Astrocyte (in vitro differentiated cells and primary cell): ENCODE measurements at regions not wholly inside any gene's neighbourhood (a gene's known extent, or its start where the extent isn't known, plus 50 kb on each side); places are given as distances from the start of the nearest gene placed in this dataset.
A peak's percentile ranks its signal among the peaks of the same experiment; 100 is the strongest.

ENCODE experiments used
- DNase-seq: peaks from one replicate; pipeline ENCODE4 v3.0.0-alpha.2; 2010; ENCODE audit warnings: low read depth
- FAIRE-seq: peaks from 2 replicates; lab custom pipeline; 2011; peaks lifted over from hg19 to GRCh38; lab: Jason Lieb, UNC
- H2AFZ ChIP-seq: 2 replicates; pipeline ENCODE4 v1.6.0; 2012; ENCODE audit warnings: low read depth, low read length, inconsistent platforms
- H3K27ac ChIP-seq: 2 replicates; pipeline ENCODE4 v1.5.1; 2011; ENCODE audit warnings: low read depth, low read length, inconsistent platforms
- H3K27me3 ChIP-seq: 2 replicates; pipeline ENCODE4 v1.6.0; 2011; ENCODE audit warnings: low read length, inconsistent platforms; ENCODE audit not compliant: insufficient read depth
- H3K36me3 ChIP-seq: 2 replicates; pipeline ENCODE4 v1.5.1; 2011; ENCODE audit warnings: low read length, inconsistent platforms; ENCODE audit not compliant: insufficient read depth
- H3K4me1 ChIP-seq: 2 replicates; pipeline ENCODE4 v1.5.1; 2011; ENCODE audit warnings: low read length, inconsistent platforms; ENCODE audit not compliant: insufficient read depth
- H3K4me2 ChIP-seq: 2 replicates; pipeline ENCODE4 v1.6.0; 2012; ENCODE audit warnings: low read length, inconsistent platforms
- H3K4me3 ChIP-seq: 2 replicates; pipeline ENCODE4 v1.5.1; 2011; ENCODE audit warnings: low read depth, mild to moderate bottlenecking, low read length, inconsistent platforms; ENCODE audit not compliant: insufficient read depth
- H3K79me2 ChIP-seq: 2 replicates; pipeline ENCODE4 v1.6.0; 2012; ENCODE audit warnings: mild to moderate bottlenecking, low read length, inconsistent platforms; ENCODE audit not compliant: insufficient read depth
- H3K9ac ChIP-seq: 2 replicates; pipeline ENCODE4 v1.6.0; 2012; ENCODE audit warnings: mild to moderate bottlenecking, low read length, inconsistent platforms
- H3K9me3 ChIP-seq: 2 replicates; pipeline ENCODE4 v1.5.1; 2012; ENCODE audit warnings: low read depth, mild to moderate bottlenecking, low read length, inconsistent platforms; ENCODE audit not compliant: insufficient read depth
- H4K20me1 ChIP-seq: 2 replicates; pipeline ENCODE4 v1.6.0; 2012; ENCODE audit warnings: low read length, inconsistent platforms; ENCODE audit not compliant: insufficient read depth
- H3K27ac Mint-ChIP-seq: one replicate; pipeline ENCODE4 v1.8.0; 2021; ENCODE audit warnings: mild to moderate bottlenecking, mixed read lengths; ENCODE audit not compliant: unreplicated experiment
- H3K27me3 Mint-ChIP-seq: one replicate; pipeline ENCODE4 v1.8.0; 2021; ENCODE audit warnings: low read depth, mixed read lengths; ENCODE audit not compliant: unreplicated experiment
- H3K36me3 Mint-ChIP-seq: one replicate; pipeline ENCODE4 v1.8.0; 2021; ENCODE audit warnings: low read depth, mixed read lengths; ENCODE audit not compliant: unreplicated experiment
- H3K4me1 Mint-ChIP-seq: one replicate; pipeline ENCODE4 v1.8.0; 2021; ENCODE audit warnings: low read depth, mixed read lengths; ENCODE audit not compliant: unreplicated experiment
- H3K4me3 Mint-ChIP-seq: one replicate; pipeline ENCODE4 v1.8.0; 2021; ENCODE audit warnings: mild to moderate bottlenecking, moderate library complexity, mixed read lengths; ENCODE audit not compliant: unreplicated experiment
- H3K9me3 Mint-ChIP-seq: one replicate; pipeline ENCODE4 v1.8.0; 2021; ENCODE audit warnings: mild to moderate bottlenecking, mixed read lengths; ENCODE audit not compliant: unreplicated experiment
- CTCF ChIP-seq: IDR thresholded peaks from 2 replicates; pipeline ENCODE4 v1.5.1; 2011; ENCODE audit warnings: low read depth, mild to moderate bottlenecking, inconsistent platforms, low read length, moderate library complexity; ENCODE audit not compliant: insufficient read depth
- EZH2 ChIP-seq: IDR thresholded peaks from 2 replicates; pipeline ENCODE4 v1.6.1; 2012; ENCODE audit warnings: mild to moderate bottlenecking, low read length, inconsistent platforms; ENCODE audit not compliant: insufficient read depth

- H3K27me3 ChIP-seq: no peaks in the 10 kb centered on the region
- no peaks in the 10 kb centered on the region for H3K36me3 ChIP-seq
- no peak overlapping the region for H3K4me3 Mint-ChIP-seq
- H4K20me1 ChIP-seq: no peaks in the 10 kb centered on the region
- peak overlapping the region; percentile 64 for H3K9ac ChIP-seq
- peak overlapping the region; percentile 56 for H2AFZ ChIP-seq
- H3K79me2 ChIP-seq: no peaks in the 10 kb centered on the region
- no peaks in the 10 kb centered on the region for H3K27me3 Mint-ChIP-seq
- H3K4me1 ChIP-seq: peaks cover 28% of the 10 kb centered on the region
- peaks cover 4% of the 10 kb centered on the region for H3K36me3 Mint-ChIP-seq
- no peaks in the 10 kb centered on the region for H3K9me3 ChIP-seq
- DNase-seq: peak; percentile 81
- H3K4me2 ChIP-seq: peak overlapping the region; percentile 71
- no peak overlapping the region for H3K4me3 ChIP-seq
- no peak for FAIRE-seq
- no peaks in the 10 kb centered on the region for H3K9me3 Mint-ChIP-seq
- peak overlapping the region; percentile 5 for H3K27ac Mint-ChIP-seq
- no peak for TF ChIP-seq CTCF
- no peak for TF ChIP-seq EZH2
- peaks cover 28% of the 10 kb centered on the region for H3K4me1 Mint-ChIP-seq
- H3K27ac ChIP-seq: peak overlapping the region; percentile 81
Measured at GRCh38 chr6:30814146-30815040, 69.9 kb upstream of the DDR1 start.

GRCh38 chr6:30813631-30814145 is 69.3 kb upstream of the IER3 start:
- no peaks in the 10 kb centered on the region for H3K36me3 ChIP-seq
- no peaks in the 10 kb centered on the region for H3K9me3 ChIP-seq
- Mint-ChIP-seq H3K4me3 (no peak overlapping the region), H3K27ac (peak overlapping the region; percentile 34), H3K27me3 (no peaks in the 10 kb centered on the region), H3K9me3 (no peaks in the 10 kb centered on the region), H3K4me1 (peaks cover 25% of the 10 kb centered on the region), H3K36me3 (peaks cover 4% of the 10 kb centered on the region)
- H3K27ac ChIP-seq: peak overlapping the region; percentile 81
- no peaks in the 10 kb centered on the region for H4K20me1 ChIP-seq
- peak overlapping the region; percentile 56 for H2AFZ ChIP-seq
- no peaks in the 10 kb centered on the region for H3K79me2 ChIP-seq
- peak overlapping the region; percentile 71 for H3K4me2 ChIP-seq
- no peak overlapping the region for H3K4me3 ChIP-seq
- FAIRE-seq (no peak), DNase-seq (no peak)
- peaks cover 23% of the 10 kb centered on the region for H3K4me1 ChIP-seq
- H3K27me3 ChIP-seq: no peaks in the 10 kb centered on the region
- TF ChIP-seq EZH2 (no peak), CTCF (no peak)
- peak overlapping the region; percentile 64 for H3K9ac ChIP-seq
